Lower lobe of right lung (tissue), 2 donors: ENCODE measurements at regions not wholly inside any gene's neighbourhood (a gene's known extent, or its start where the extent isn't known, plus 50 kb on each side); places are given as distances from the start of the nearest gene placed in this dataset.

Experiments used
- ATAC-seq, 2 donors: fragments of 200-7000 bp; cut with Tn5 transposase; one replicate each; pipeline ENCODE4 v1.9.1; 2020 to 2022; ENCODE audit warnings: mild to moderate bottlenecking in 2 of 2, moderate library complexity in 2 of 2
- DNase-seq: peaks from one replicate; pipeline ENCODE4 v3.0.0-alpha.2; 2020
- H3K27ac ChIP-seq: fragments of 200-600 bp; one replicate; pipeline ENCODE4 v1.8.0; 2022
- H3K27me3 ChIP-seq: fragments of 200-600 bp; one replicate; pipeline ENCODE4 v1.8.0; 2022; ENCODE audit warnings: low read depth
- H3K36me3 ChIP-seq: fragments of 200-600 bp; one replicate; pipeline ENCODE4 v1.8.0; 2022; ENCODE audit warnings: mild to moderate bottlenecking
- H3K4me1 ChIP-seq: fragments of 200-600 bp; one replicate; pipeline ENCODE4 v1.8.0; 2022
- H3K4me3 ChIP-seq: fragments of 200-600 bp; one replicate; pipeline ENCODE4 v1.8.0; 2022; ENCODE audit warnings: mild to moderate bottlenecking
- H3K9me3 ChIP-seq: fragments of 200-600 bp; one replicate; pipeline ENCODE4 v1.8.0; 2022
- CTCF ChIP-seq: fragments of 200-600 bp; IDR thresholded peaks from one replicate; pipeline ENCODE4 v1.8.0; 2022; ENCODE audit warnings: antibody characterized with exemption, mild to moderate bottlenecking
- intact Hi-C: fragments of 100-400 bp; cut with DNase I; formaldehyde crosslinking; loops from one replicate; pipeline ENCODE4 v1.11.0; 2022
- donor health status: DM: no; HTN: yes; CAD: no; lungs with severe emphysema.

- H3K9me3 ChIP-seq: peaks cover 18% of the 10 kb centered on the region
- H3K36me3 ChIP-seq: no peaks in the 10 kb centered on the region
- intact Hi-C loops: no loop called here
- H3K27me3 ChIP-seq: no peaks in the 10 kb centered on the region
- H3K4me1 ChIP-seq: no peaks in the 10 kb centered on the region
- H3K27ac ChIP-seq: no peak overlapping the region
- TF ChIP-seq CTCF: no peak
- DNase-seq: no peak
- H3K4me3 ChIP-seq: no peak overlapping the region
- no peak for ATAC-seq
These were observed 321.2 kb upstream of the ID4 start for GRCh38 chr6:19515939-19516338.

GRCh38 chr6:19519941-19520340, 317.2 kb upstream of the ID4 start:
- no peak overlapping the region for H3K27ac ChIP-seq
- DNase-seq: no peak
- no peaks in the 10 kb centered on the region for H3K4me1 ChIP-seq
- H3K4me3 ChIP-seq: no peak overlapping the region
- ATAC-seq: no peak
- no peaks in the 10 kb centered on the region for H3K36me3 ChIP-seq
- peaks cover 15% of the 10 kb centered on the region for H3K9me3 ChIP-seq
- no peaks in the 10 kb centered on the region for H3K27me3 ChIP-seq
- intact Hi-C loops: no loop called here
- no peak for TF ChIP-seq CTCF

GRCh38 chr6:19524366-19525186, 312.6 kb upstream of the ID4 start:
- intact Hi-C loops: no loop called here
- ATAC-seq: no peak
- H3K36me3 ChIP-seq: no peaks in the 10 kb centered on the region
- H3K27me3 ChIP-seq: no peaks in the 10 kb centered on the region
- no peak overlapping the region for H3K4me3 ChIP-seq
- no peaks in the 10 kb centered on the region for H3K4me1 ChIP-seq
- no peak overlapping the region for H3K27ac ChIP-seq
- DNase-seq: no peak
- no peaks in the 10 kb centered on the region for H3K9me3 ChIP-seq
- no peak for TF ChIP-seq CTCF

GRCh38 chr6:19525673-19526072, 311.5 kb upstream of the ID4 start:
- no peak for ATAC-seq
- Histone ChIP-seq H3K27me3 (no peaks in the 10 kb centered on the region), H3K36me3 (no peaks in the 10 kb centered on the region), H3K4me3 (no peak overlapping the region), H3K9me3 (no peaks in the 10 kb centered on the region), H3K27ac (no peak overlapping the region), H3K4me1 (no peaks in the 10 kb centered on the region)
- DNase-seq: no peak
- no peak for TF ChIP-seq CTCF
- intact Hi-C loops: no loop called here

- intact Hi-C loops: no loop called here
- no peak for DNase-seq
- H3K4me3 ChIP-seq: no peak overlapping the region
- H3K9me3 ChIP-seq: no peaks in the 10 kb centered on the region
- TF ChIP-seq CTCF: no peak
- H3K27ac ChIP-seq: no peak overlapping the region
- no peaks in the 10 kb centered on the region for H3K27me3 ChIP-seq
- H3K36me3 ChIP-seq: no peaks in the 10 kb centered on the region
- H3K4me1 ChIP-seq: no peaks in the 10 kb centered on the region
- ATAC-seq: no peak
These were observed 307.0 kb upstream of the ID4 start for GRCh38 chr6:19530188-19530587.
